HG03460 (cell line): ENCODE measurements at regions not wholly inside any gene's neighbourhood (a gene's known extent, or its start where the extent isn't known, plus 50 kb on each side); places are given as distances from the start of the nearest gene placed in this dataset.
"Not testable (repeated sequence)": the region's sequence is repeated elsewhere in the genome, so short reads cannot be mapped to it uniquely, and the experiment has no call there.

ENCODE experiments used
- ATAC-seq: cut with Tn5 transposase; IDR thresholded peaks from one replicate; pipeline ENCODE4 v1.9.1; 2021; ENCODE audit not compliant: unreplicated experiment

- no peak for ATAC-seq
Measured at GRCh38 chr18:60209042-60209441, 163.5 kb downstream of the MC4R start.

- ATAC-seq = no peak
Measured at GRCh38 chr18:60202708-60203107, 169.9 kb downstream of the MC4R start.

- ATAC-seq = no peak
Measured at GRCh38 chr18:60200558-60200957, 172.0 kb downstream of the MC4R start.

GRCh38 chr18:60199505-60199904 is 173.1 kb downstream of the MC4R start:
- ATAC-seq = no peak

- no peak for ATAC-seq
Measured at GRCh38 chr18:60197671-60198462, 174.7 kb downstream of the MC4R start.

GRCh38 chr18:60196836-60197606 is 175.6 kb downstream of the MC4R start:
- ATAC-seq = no peak

- no peak for ATAC-seq
Measured at GRCh38 chr18:60193780-60194179, 178.8 kb downstream of the MC4R start.

GRCh38 chr18:60191926-60192325 is 180.6 kb downstream of the MC4R start:
- ATAC-seq = no peak

GRCh38 chr18:60189856-60190255 is 182.7 kb downstream of the MC4R start:
- ATAC-seq = no peak

GRCh38 chr18:60188958-60189357 is 183.6 kb downstream of the MC4R start:
- no peak for ATAC-seq

- no peak for ATAC-seq
Measured at GRCh38 chr18:60182223-60182622, 190.4 kb downstream of the MC4R start.

- no peak for ATAC-seq
Measured at GRCh38 chr18:60180671-60181070, 191.9 kb downstream of the MC4R start.

- ATAC-seq = not testable (repeated sequence)
Measured at GRCh38 chr18:60178224-60178623, 194.4 kb downstream of the MC4R start.

GRCh38 chr18:60176259-60176658 is 196.3 kb downstream of the MC4R start:
- no peak for ATAC-seq

GRCh38 chr18:60174832-60175231 is 197.7 kb downstream of the MC4R start:
- no peak for ATAC-seq

- ATAC-seq = no peak
Measured at GRCh38 chr18:60172030-60172429, 200.5 kb downstream of the MC4R start.

- peak; percentile 92 for ATAC-seq
Measured at GRCh38 chr18:60163622-60164021, 209.0 kb downstream of the MC4R start.

- peak; percentile 55 for ATAC-seq
Measured at GRCh38 chr18:60162388-60162787, 210.2 kb downstream of the MC4R start.

- ATAC-seq = no peak
Measured at GRCh38 chr18:60157810-60158209, 214.8 kb downstream of the MC4R start.

- no peak for ATAC-seq
Measured at GRCh38 chr18:60153376-60153775, 219.2 kb downstream of the MC4R start.

GRCh38 chr18:60149316-60149715 is 223.3 kb downstream of the MC4R start:
- ATAC-seq = no peak

GRCh38 chr18:60147323-60147722 is 225.3 kb downstream of the MC4R start:
- no peak for ATAC-seq
